Esophagus muscularis mucosa (tissue), 3 donors: ENCODE measurements at regions not wholly inside any gene's neighbourhood (a gene's known extent, or its start where the extent isn't known, plus 50 kb on each side); places are given as distances from the start of the nearest gene placed in this dataset.

ENCODE experiments used
- EP300 ChIP-seq: sonication (generic); formaldehyde crosslinking; IDR thresholded peaks from one replicate; pipeline ENCODE4 v1.6.1; 2017; ENCODE audit warnings: antibody characterized with exemption
- TF ChIP-seq, protein P1 (sequence below), 3 experiments: fragments of 200-600 bp in 2 of 3; fragments of 450-650 bp in 1 of 3; sonication (generic) in 2 of 3; IDR thresholded peaks; one replicate each; pipeline ENCODE4 v1.5.1; 2017 to 2019; ENCODE audit warnings: antibody characterized with exemption in 3 of 3, mild to moderate bottlenecking in 2 of 3, moderate library complexity in 1 of 3

DNA sequence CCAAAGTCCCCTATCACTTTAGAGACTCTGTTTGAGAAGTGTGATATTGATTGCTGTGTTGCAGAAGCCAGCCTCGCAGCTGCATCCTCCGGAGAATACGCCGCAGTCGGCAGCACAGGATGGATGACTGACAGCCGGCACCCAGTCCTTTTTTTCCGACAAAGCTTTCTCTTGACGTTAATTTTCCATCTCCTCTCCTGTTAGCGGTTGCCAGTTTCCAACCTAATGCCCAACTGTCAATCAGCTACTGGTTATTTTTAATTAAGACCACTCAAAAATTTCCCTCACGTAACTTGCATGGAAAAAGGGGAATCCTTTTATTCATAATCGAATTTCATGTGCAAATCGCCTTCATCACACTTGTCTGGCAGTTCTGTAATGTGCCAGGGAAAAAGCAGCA is 953.9 kb downstream of the CDH11 start:
- TF ChIP-seq, protein P1, sequence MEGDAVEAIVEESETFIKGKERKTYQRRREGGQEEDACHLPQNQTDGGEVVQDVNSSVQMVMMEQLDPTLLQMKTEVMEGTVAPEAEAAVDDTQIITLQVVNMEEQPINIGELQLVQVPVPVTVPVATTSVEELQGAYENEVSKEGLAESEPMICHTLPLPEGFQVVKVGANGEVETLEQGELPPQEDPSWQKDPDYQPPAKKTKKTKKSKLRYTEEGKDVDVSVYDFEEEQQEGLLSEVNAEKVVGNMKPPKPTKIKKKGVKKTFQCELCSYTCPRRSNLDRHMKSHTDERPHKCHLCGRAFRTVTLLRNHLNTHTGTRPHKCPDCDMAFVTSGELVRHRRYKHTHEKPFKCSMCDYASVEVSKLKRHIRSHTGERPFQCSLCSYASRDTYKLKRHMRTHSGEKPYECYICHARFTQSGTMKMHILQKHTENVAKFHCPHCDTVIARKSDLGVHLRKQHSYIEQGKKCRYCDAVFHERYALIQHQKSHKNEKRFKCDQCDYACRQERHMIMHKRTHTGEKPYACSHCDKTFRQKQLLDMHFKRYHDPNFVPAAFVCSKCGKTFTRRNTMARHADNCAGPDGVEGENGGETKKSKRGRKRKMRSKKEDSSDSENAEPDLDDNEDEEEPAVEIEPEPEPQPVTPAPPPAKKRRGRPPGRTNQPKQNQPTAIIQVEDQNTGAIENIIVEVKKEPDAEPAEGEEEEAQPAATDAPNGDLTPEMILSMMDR (IDR thresholded peaks at IDR 0.05): no peak
- TF ChIP-seq EP300: no peak
